Cardiac muscle cell (in vitro differentiated cells and primary cell): ENCODE measurements at regions not wholly inside any gene's neighbourhood (a gene's known extent, or its start where the extent isn't known, plus 50 kb on each side); places are given as distances from the start of the nearest gene placed in this dataset.

ENCODE experiments used
- DNase-seq, 2 donors: peaks; one replicate each; pipeline versions ENCODE4 v3.0.0 to v3.0.0-alpha.2; 2010 to 2017; ENCODE audit warnings: low read depth in 1 of 2, low spot score in 1 of 2
- H3K27ac ChIP-seq: fragments of 200-600 bp; sonication (generic); 2 replicates; pipeline ENCODE4 v1.5.1; 2016
- H3K27me3 ChIP-seq: fragments of 200-600 bp; sonication (generic); 2 replicates; pipeline ENCODE4 v1.6.0; 2016; ENCODE audit warnings: control low read depth
- H3K36me3 ChIP-seq: fragments of 200-600 bp; sonication (generic); 2 replicates; pipeline ENCODE4 v1.5.1; 2016; ENCODE audit warnings: control low read depth
- H3K4me1 ChIP-seq: fragments of 200-600 bp; sonication (generic); 2 replicates; pipeline ENCODE4 v1.8.1; 2017; ENCODE audit warnings: low read depth, mild to moderate bottlenecking, mixed run types
- H3K4me3 ChIP-seq: fragments of 200-600 bp; sonication (generic); 2 replicates; pipeline ENCODE4 v1.5.1; 2016; ENCODE audit warnings: mild to moderate bottlenecking
- H3K9me3 ChIP-seq: fragments of 200-600 bp; sonication (generic); 2 replicates; pipeline ENCODE4 v1.5.1; 2017; ENCODE audit warnings: low read depth, mild to moderate bottlenecking, control low read depth
- CTCF ChIP-seq: IDR thresholded peaks from 2 replicates; pipeline ENCODE4 v1.5.1; 2012; ENCODE audit warnings: low read depth, mild to moderate bottlenecking, low read length

- Histone ChIP-seq H3K4me1 (no peaks in the 10 kb centered on the region), H3K9me3 (no peaks in the 10 kb centered on the region), H3K27me3 (no peaks in the 10 kb centered on the region), H3K27ac (no peak overlapping the region), H3K4me3 (no peak overlapping the region), H3K36me3 (no peaks in the 10 kb centered on the region)
- no peak for TF ChIP-seq CTCF
- peak in 1 of 2 donors; percentile 73 for DNase-seq
Measured at GRCh38 chr2:79453918-79454317, 58.9 kb upstream of the CTNNA2 start.

GRCh38 chr2:79452651-79453050, 60.2 kb upstream of the CTNNA2 start:
- Histone ChIP-seq H3K9me3 (no peaks in the 10 kb centered on the region), H3K4me3 (no peak overlapping the region), H3K36me3 (no peaks in the 10 kb centered on the region), H3K27ac (no peak overlapping the region), H3K4me1 (no peaks in the 10 kb centered on the region), H3K27me3 (no peaks in the 10 kb centered on the region)
- no peak for DNase-seq
- no peak for TF ChIP-seq CTCF

- no peak for TF ChIP-seq CTCF
- H3K9me3 ChIP-seq, result no peaks in the 10 kb centered on the region
Measured at GRCh38 chr2:79447463-79447862, 65.4 kb upstream of the CTNNA2 start.

GRCh38 chr2:79446313-79446712, 66.5 kb upstream of the CTNNA2 start:
- Histone ChIP-seq H3K27ac (no peak overlapping the region), H3K4me3 (no peak overlapping the region), H3K36me3 (no peaks in the 10 kb centered on the region), H3K4me1 (peaks cover 3% of the 10 kb centered on the region), H3K9me3 (no peaks in the 10 kb centered on the region), H3K27me3 (no peaks in the 10 kb centered on the region)
- no peak for DNase-seq
- no peak for TF ChIP-seq CTCF

More at GRCh38 chr2:79447463-79447862, 65.4 kb upstream of the CTNNA2 start:
- H3K27me3 ChIP-seq, result no peaks in the 10 kb centered on the region
- no peak for DNase-seq
- H3K27ac ChIP-seq, result no peak overlapping the region
- no peak overlapping the region for H3K4me3 ChIP-seq
- H3K4me1 ChIP-seq, result peaks cover 3% of the 10 kb centered on the region
- no peaks in the 10 kb centered on the region for H3K36me3 ChIP-seq

- peak in 1 of 2 donors; percentile 56 for DNase-seq
- Histone ChIP-seq H3K27ac (no peak overlapping the region), H3K27me3 (no peaks in the 10 kb centered on the region), H3K4me1 (peaks cover 7% of the 10 kb centered on the region), H3K36me3 (no peaks in the 10 kb centered on the region), H3K9me3 (no peaks in the 10 kb centered on the region), H3K4me3 (no peak overlapping the region)
- TF ChIP-seq CTCF, result no peak
Measured at GRCh38 chr2:79437433-79438267, 75.2 kb upstream of the CTNNA2 start.
